Adrenal gland (tissue), 5 donors: ENCODE measurements at regions not wholly inside any gene's neighbourhood (a gene's known extent, or its start where the extent isn't known, plus 50 kb on each side); places are given as distances from the start of the nearest gene placed in this dataset.

ENCODE experiments used
- POLR2A ChIP-seq, 2 donors: fragments of 450-650 bp; IDR thresholded peaks; one replicate each; pipeline ENCODE4 v1.6.1; 2017; ENCODE audit warnings: antibody characterized with exemption in 2 of 2, mild to moderate bottlenecking in 2 of 2, moderate library complexity in 1 of 2
- TF ChIP-seq, protein P1 (sequence below), 6 experiments: fragments of 450-650 bp in 4 of 6; fragments of 200-600 bp in 2 of 6; sonication (generic) in 1 of 6; IDR thresholded peaks; 1 replicate in 5 of 6; 2 replicates in 1 of 6; pipeline versions ENCODE4 v1.5.1 to v1.8.0; 2016 to 2021; ENCODE audit warnings: antibody characterized with exemption in 6 of 6, mild to moderate bottlenecking in 2 of 6, moderate library complexity in 1 of 6
- donor health status: DM: no; HTN: no; CAD: no.

- TF ChIP-seq, protein P1, sequence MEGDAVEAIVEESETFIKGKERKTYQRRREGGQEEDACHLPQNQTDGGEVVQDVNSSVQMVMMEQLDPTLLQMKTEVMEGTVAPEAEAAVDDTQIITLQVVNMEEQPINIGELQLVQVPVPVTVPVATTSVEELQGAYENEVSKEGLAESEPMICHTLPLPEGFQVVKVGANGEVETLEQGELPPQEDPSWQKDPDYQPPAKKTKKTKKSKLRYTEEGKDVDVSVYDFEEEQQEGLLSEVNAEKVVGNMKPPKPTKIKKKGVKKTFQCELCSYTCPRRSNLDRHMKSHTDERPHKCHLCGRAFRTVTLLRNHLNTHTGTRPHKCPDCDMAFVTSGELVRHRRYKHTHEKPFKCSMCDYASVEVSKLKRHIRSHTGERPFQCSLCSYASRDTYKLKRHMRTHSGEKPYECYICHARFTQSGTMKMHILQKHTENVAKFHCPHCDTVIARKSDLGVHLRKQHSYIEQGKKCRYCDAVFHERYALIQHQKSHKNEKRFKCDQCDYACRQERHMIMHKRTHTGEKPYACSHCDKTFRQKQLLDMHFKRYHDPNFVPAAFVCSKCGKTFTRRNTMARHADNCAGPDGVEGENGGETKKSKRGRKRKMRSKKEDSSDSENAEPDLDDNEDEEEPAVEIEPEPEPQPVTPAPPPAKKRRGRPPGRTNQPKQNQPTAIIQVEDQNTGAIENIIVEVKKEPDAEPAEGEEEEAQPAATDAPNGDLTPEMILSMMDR (IDR thresholded peaks at IDR 0.05) = no peak
- TF ChIP-seq POLR2A (IDR thresholded peaks at IDR 0.05) = no peak
These were observed 61.9 kb upstream of the GPBP1 start for GRCh38 chr5:57111993-57112392.
